CD4-positive, alpha-beta T cell treated with Interleukin-4 for 4 hours (primary cell): ENCODE measurements at regions not wholly inside any gene's neighbourhood (a gene's known extent, or its start where the extent isn't known, plus 50 kb on each side); places are given as distances from the start of the nearest gene placed in this dataset.

Source experiments
- DNase-seq: peaks from one replicate; pipeline ENCODE4 v3.0.0-alpha.2; 2020

- DNase-seq: no peak
Measured at GRCh38 chr10:113423981-113424721, 128.7 kb upstream of the HABP2 start.

GRCh38 chr10:113425008-113425407 is 127.8 kb upstream of the HABP2 start:
- DNase-seq: no peak

- no peak for DNase-seq
Measured at GRCh38 chr10:113425541-113425951, 127.3 kb upstream of the HABP2 start.

- DNase-seq: no peak
Measured at GRCh38 chr10:113426181-113426877, 126.5 kb upstream of the HABP2 start.

GRCh38 chr10:113427236-113427735 is 125.6 kb upstream of the HABP2 start:
- DNase-seq: no peak

- DNase-seq: no peak
Measured at GRCh38 chr10:113427811-113428558, 124.9 kb upstream of the HABP2 start.

GRCh38 chr10:113430634-113431397 is 122.0 kb upstream of the HABP2 start:
- DNase-seq: no peak

DNA sequence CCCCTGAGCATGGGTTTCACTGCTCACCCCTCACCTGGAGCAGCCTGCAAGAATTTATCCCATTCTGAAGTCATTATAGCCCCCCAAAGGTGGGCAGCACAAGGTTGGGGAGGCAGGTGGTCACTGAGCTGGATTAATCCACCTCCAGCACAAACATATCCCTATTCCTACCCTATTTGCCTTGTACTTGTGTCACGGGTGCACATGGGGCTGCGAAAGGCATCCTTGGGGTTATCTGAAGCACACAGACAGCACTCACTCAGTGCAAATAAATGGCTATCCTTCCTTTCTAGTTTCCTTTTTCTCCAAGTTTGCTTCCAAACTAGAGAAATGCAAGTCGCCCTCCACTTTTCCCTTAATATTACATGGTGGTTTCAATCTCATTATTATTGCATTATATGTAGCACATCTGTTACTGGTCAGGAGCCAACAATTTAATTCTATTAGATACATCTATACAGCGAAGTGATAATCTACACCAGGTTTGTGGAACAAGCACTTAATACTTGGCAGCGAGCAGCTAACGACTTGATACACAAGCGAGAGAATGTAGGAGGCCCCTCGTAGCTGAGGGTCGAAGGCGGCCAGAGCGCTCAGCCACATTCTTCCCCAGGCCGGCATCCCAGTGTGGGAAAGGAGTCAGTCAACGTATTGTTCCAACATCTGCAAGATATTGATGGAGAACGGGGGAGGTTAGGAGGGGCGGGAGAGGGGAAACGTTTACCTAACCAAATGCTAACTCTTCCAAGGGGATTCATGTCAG is 121.3 kb upstream of the HABP2 start:
- no peak for DNase-seq

- DNase-seq: no peak
Measured at GRCh38 chr10:113433711-113434110, 119.1 kb upstream of the HABP2 start.

GRCh38 chr10:113434315-113434714 is 118.5 kb upstream of the HABP2 start:
- DNase-seq: no peak

DNA sequence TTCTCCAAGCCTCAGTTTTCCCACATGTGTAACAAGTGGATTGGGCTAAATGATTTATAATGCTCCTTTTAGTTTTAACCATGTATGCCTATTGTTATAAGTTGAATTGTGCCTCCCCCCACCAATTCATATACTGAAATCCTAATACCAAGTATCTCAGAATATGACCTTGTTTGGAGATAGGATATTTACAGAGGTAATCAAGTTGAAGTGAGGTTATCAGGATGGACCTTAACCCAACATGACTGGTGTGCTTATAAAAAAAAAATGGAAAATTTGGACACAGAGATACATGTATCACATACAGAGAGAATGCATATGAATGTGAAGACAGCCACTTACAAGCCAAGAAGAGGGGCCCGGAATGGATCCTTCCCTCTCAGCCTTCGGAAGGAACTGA is 117.9 kb upstream of the HABP2 start:
- DNase-seq: no peak

DNA sequence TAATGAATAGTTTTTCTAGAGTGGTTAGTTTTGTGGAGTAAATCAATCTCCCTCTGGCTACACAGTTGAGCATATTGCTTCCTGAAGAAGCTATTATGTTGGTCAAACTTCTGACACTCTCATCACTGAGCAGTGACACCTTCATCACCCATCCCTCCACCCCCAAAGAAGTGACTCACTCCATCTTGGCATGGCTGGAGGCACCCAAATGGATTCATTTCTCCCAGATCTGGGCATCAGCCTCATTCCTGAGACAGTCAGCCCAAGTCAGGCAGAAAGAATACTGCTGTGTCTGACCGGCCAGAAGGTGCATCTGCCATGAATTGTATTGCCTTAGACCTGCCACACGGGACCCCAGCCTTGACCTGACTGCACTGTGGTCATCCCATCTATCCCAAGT is 117.0 kb upstream of the HABP2 start:
- DNase-seq: no peak

- DNase-seq: no peak
Measured at GRCh38 chr10:113436851-113437250, 116.0 kb upstream of the HABP2 start.

DNA sequence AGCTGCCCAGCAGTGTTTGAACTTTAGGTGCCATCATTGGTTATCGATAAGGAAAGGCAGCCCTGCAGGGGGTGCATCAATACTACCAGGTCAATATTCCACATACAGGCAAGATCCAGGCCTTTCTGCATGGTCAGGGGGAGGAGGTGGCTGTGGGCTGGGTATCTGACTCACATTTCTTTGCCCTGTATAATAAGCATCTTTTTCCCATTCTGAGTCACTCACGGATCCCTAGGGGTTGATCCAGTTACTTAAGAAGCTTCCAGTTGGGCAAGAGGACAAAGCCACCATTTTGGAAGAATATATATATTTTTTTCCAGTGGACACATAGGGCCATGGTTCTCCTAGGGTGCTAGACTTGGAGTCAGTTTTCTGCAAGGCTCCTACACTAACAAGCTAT is 114.2 kb upstream of the HABP2 start:
- no peak for DNase-seq

DNA sequence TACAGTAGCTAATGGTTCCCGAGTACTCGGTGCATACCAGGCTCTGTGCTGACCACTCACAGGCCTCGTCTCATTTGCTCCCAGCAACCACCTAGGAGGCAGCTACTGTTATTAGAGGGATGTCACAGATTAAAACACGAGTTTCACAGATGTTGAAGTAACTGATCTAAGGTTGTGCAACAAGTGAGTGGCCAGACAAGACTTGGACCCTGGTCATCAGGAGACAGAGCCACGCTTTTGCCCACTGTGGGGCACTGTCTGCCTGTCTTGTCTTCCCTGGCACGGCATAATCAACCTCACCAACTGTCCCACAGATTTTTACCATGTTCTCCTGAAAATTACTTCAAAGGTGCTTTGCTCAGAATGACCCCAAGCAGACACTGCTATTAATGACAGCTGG is 111.6 kb upstream of the HABP2 start:
- no peak for DNase-seq

DNA sequence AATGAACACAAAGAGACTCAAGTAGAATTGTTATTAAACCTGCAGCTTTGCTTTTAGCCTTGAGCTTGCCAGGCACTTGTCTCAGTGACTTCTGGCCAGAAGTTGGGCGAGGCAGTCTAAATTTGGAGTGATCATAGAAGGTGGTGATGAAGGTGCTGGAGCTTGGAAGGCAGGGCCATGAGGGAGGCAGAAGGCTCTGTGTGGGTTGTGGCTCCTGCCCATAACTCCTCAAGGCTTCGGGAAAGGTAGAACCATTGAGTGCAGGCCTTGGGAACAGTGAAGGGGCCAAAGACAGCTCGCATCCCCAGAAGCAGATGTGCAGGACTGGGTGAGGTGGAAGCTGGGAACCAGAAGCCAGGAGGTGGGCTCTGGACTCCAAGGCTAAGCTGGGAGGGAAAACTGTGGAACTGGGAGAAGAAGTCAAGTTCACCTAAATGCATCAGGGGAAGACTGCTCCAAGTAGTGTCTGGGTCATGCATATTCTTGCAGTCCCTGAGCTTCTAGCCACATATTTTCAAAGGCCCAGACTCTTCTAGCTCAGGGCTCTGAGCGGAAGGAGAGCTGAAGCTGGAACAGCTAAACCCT is 111.1 kb upstream of the HABP2 start:
- no peak for DNase-seq

GRCh38 chr10:113442336-113442735 is 110.5 kb upstream of the HABP2 start:
- no peak for DNase-seq

DNA sequence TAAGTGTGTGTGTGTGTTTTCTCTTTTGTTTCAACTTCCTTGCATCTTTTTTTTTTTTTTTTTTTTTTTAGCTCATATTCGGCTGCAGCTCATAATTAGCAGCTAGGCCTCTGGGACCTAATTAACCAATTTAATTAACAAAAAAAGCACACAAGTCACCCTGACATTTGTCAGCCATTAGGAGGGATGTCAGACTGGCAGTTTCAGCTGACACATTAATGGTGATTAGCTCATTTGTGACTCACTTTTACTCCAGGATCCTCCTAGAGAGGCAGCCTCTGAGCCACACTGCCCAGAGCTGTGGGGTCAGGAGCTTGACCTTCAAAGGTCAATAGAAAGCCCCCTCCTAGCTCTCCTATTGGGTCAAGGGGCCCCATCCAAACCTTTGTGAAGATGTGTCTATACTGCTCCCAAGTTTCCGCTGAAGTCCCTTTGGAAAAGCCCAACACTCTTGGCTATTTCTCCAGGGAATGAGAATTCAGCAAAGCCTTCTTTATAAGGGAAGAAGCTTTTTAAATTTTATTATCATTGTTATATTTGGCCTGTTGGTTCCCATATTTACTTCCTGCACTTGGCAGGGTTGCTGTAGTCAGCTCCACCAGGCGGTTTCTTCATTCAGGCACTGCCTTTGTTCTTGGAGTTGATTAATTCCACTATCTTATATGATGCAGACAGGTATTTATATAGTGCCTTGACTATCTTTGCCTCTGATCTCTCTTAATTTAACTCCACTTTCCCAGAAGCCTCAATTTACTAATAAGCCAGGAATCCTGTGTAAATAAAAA is 109.5 kb upstream of the HABP2 start:
- no peak for DNase-seq

- no peak for DNase-seq
Measured at GRCh38 chr10:113444766-113445365, 108.0 kb upstream of the HABP2 start.

DNA sequence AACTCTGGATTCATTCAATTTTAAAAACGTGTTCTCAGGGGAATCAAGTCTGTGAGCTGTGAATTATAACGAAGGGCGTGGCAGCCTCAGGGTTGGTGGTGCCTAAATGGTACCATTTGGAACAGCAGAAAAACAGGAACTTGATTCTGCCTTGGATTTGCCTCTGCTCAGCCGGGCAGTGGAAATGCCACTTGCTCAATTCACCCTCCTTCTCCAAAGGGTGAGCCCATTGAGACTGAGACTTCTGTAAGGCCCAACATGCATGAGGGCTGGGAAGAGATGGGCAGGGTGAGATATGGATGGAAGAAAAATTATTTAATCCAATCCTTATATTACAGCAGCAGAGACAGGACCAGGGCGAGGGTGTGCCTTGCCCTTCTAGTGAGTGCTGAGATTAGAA is 107.1 kb upstream of the HABP2 start:
- no peak for DNase-seq

GRCh38 chr10:113446739-113447138 is 106.1 kb upstream of the HABP2 start:
- DNase-seq: no peak
